ENCODE measurements at regions not wholly inside any gene's neighbourhood (a gene's known extent, or its start where the extent isn't known, plus 50 kb on each side); places are given as distances from the start of the nearest gene placed in this dataset.

DNA sequence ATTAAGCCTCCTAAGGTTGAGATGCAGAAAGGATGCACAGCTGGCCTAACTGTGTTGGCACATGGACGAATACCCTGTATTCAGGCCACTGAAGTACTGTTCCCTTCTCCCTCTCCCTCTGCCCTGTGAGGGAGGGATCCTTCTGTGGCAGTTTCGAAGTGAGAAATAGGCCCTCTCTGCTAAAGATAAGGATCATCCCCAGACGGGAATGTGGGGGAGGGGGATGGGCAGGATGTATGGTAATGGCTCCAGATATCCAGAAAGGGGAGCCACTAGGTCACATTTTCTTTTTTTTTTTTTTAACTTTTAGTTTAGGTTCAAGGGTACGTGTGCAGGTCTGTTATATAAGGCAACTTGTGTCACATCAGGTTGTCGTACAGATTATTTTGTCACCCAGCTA, 463.1 kb downstream of the TBL1XR1 start:
- no peaks in the 10 kb centered on the region for H3K9me3 ChIP-seq
- CTCF ChIA-PET: no interaction called here

DNA sequence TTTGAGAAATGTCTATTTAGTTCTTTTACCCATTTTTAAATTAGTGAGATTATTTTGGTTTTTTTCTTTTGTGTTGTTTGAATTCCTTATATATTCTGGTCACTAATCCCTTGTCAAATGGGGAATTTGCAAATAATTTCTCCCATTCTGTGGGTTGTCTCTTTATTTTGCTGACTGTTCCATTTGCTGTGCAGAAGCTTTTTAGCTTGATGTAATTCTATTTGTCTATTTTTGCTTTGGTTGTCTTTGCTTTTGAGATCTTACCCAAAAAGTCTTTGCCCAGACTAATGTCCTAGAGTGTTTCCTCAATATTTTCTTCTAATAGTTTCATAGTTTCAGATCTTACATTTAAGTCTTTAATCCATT, 472.9 kb downstream of the TBL1XR1 start:
- Histone ChIP-seq H3K79me2 (ENCODE audit: insufficient read depth) (no peaks in the 10 kb centered on the region), H3K4me3 (ENCODE audit: low read depth in 2 of 2, low read length in 1 of 2) (no peak overlapping the region), H3K9me2 (no peaks in the 10 kb centered on the region), H3K27me3 (ENCODE audit: insufficient read depth) (no peaks in the 10 kb centered on the region), H3F3A (replicated peaks; ENCODE audit: insufficient read depth) (no peaks in the 10 kb centered on the region), H2AFZ (ENCODE audit: low read depth) (no peak overlapping the region), H3K9ac (no peak overlapping the region), H3K9me3 (no peaks in the 10 kb centered on the region), H4K20me1 (ENCODE audit: insufficient read depth) (no peaks in the 10 kb centered on the region), H3K4me2 (no peak overlapping the region), H3K27ac (ENCODE audit: low read depth in 2 of 2, low read length in 1 of 2) (no peak overlapping the region), H3K4me1 (ENCODE audit: control insufficient read depth in 1 of 2, insufficient read depth in 2 of 2, low read depth in 1 of 2, low read length in 1 of 2) (no peaks in the 10 kb centered on the region), H3K36me3 (replicated peaks in 1 of 2; ENCODE audit: control insufficient read depth in 1 of 2, insufficient read depth in 2 of 2, low read length in 1 of 2) (no peaks in the 10 kb centered on the region)
- ChIA-PET POLR2A (no interaction called here), CTCF (interaction anchor here (0.6 kb wide), 1 partner anchor 188 kb away, joined by 4 read pairs; no protein-coding TSS in a partner anchor)
- no peak for DNase-seq
- TF ChIP-seq, protein P1, sequence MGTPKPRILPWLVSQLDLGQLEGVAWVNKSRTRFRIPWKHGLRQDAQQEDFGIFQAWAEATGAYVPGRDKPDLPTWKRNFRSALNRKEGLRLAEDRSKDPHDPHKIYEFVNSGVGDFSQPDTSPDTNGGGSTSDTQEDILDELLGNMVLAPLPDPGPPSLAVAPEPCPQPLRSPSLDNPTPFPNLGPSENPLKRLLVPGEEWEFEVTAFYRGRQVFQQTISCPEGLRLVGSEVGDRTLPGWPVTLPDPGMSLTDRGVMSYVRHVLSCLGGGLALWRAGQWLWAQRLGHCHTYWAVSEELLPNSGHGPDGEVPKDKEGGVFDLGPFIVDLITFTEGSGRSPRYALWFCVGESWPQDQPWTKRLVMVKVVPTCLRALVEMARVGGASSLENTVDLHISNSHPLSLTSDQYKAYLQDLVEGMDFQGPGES (IDR thresholded peaks at IDR 0.05; ENCODE audit: low read depth, low read length): no peak
- TF ChIP-seq SMC3 (IDR thresholded peaks at IDR 0.05; ENCODE audit: low read depth, low read length) (no peak), FOSL2 (IDR thresholded peaks at IDR 0.05; ENCODE audit: borderline replicate concordance, low read depth) (no peak), POLR2AphosphoS5 (IDR thresholded peaks at IDR 0.05; ENCODE audit: low read depth, low read length) (no peak), MXI1 (IDR thresholded peaks at IDR 0.05; ENCODE audit: low read depth, low read length) (no peak), MEF2A (IDR thresholded peaks at IDR 0.05; ENCODE audit: borderline replicate concordance, low read depth) (no peak), EP300 (IDR thresholded peaks at IDR 0.05; ENCODE audit: borderline replicate concordance in 1 of 2, low read depth in 1 of 2, low read length in 1 of 2) (no peak), YY1 (IDR thresholded peaks at IDR 0.05; ENCODE audit: low read depth) (no peak), TEAD4 (IDR thresholded peaks at IDR 0.05; ENCODE audit: borderline replicate concordance, insufficient read depth) (no peak)
- TF ChIP-seq, protein P2, sequence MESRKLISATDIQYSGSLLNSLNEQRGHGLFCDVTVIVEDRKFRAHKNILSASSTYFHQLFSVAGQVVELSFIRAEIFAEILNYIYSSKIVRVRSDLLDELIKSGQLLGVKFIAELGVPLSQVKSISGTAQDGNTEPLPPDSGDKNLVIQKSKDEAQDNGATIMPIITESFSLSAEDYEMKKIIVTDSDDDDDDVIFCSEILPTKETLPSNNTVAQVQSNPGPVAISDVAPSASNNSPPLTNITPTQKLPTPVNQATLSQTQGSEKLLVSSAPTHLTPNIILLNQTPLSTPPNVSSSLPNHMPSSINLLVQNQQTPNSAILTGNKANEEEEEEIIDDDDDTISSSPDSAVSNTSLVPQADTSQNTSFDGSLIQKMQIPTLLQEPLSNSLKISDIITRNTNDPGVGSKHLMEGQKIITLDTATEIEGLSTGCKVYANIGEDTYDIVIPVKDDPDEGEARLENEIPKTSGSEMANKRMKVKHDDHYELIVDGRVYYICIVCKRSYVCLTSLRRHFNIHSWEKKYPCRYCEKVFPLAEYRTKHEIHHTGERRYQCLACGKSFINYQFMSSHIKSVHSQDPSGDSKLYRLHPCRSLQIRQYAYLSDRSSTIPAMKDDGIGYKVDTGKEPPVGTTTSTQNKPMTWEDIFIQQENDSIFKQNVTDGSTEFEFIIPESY (IDR thresholded peaks at IDR 0.05; ENCODE audit: borderline replicate concordance, low read depth): no peak
- TF ChIP-seq, protein P3, sequence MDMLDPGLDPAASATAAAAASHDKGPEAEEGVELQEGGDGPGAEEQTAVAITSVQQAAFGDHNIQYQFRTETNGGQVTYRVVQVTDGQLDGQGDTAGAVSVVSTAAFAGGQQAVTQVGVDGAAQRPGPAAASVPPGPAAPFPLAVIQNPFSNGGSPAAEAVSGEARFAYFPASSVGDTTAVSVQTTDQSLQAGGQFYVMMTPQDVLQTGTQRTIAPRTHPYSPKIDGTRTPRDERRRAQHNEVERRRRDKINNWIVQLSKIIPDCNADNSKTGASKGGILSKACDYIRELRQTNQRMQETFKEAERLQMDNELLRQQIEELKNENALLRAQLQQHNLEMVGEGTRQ (IDR thresholded peaks at IDR 0.05; ENCODE audit: borderline replicate concordance, low read depth, low read length): no peak
- TF ChIP-seq, protein P4, sequence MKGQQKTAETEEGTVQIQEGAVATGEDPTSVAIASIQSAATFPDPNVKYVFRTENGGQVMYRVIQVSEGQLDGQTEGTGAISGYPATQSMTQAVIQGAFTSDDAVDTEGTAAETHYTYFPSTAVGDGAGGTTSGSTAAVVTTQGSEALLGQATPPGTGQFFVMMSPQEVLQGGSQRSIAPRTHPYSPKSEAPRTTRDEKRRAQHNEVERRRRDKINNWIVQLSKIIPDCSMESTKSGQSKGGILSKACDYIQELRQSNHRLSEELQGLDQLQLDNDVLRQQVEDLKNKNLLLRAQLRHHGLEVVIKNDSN (IDR thresholded peaks at IDR 0.05; ENCODE audit: borderline replicate concordance, low read depth): no peak

More for the DNA sequence above, 463.1 kb downstream of the TBL1XR1 start:
- Histone ChIP-seq H3K9me2 (no peaks in the 10 kb centered on the region), H3K27me3 (ENCODE audit: insufficient read depth) (no peaks in the 10 kb centered on the region), H2AFZ (ENCODE audit: low read depth) (no peak overlapping the region), H3K27ac (ENCODE audit: low read depth in 2 of 2, low read length in 1 of 2) (no peak overlapping the region), H3K4me2 (no peak overlapping the region), H3K4me1 (ENCODE audit: control insufficient read depth in 1 of 2, insufficient read depth in 2 of 2, low read depth in 1 of 2, low read length in 1 of 2) (peaks cover 0 to 2% of the 10 kb centered on the region in 2 experiments; a peak in 1 of 4 replicates), H3K79me2 (ENCODE audit: insufficient read depth) (no peaks in the 10 kb centered on the region), H3K4me3 (ENCODE audit: low read depth in 2 of 2, low read length in 1 of 2) (no peak overlapping the region), H4K20me1 (ENCODE audit: insufficient read depth) (no peaks in the 10 kb centered on the region), H3K36me3 (replicated peaks in 1 of 2; ENCODE audit: control insufficient read depth in 1 of 2, insufficient read depth in 2 of 2, low read length in 1 of 2) (no peaks in the 10 kb centered on the region), H3F3A (replicated peaks; ENCODE audit: insufficient read depth) (no peaks in the 10 kb centered on the region), H3K9ac (no peak overlapping the region)
- POLR2A ChIA-PET: no interaction called here
- no peak for DNase-seq
- WGBS (ENCODE audit: low lambda C conversion rate): 36% methylated on average over 4 of the region's 5 CpGs
- TF ChIP-seq MEF2A (IDR thresholded peaks at IDR 0.05; ENCODE audit: borderline replicate concordance, low read depth): no peak
- no peak for TF ChIP-seq YY1 (IDR thresholded peaks at IDR 0.05; ENCODE audit: low read depth)
- no peak for TF ChIP-seq TEAD4 (IDR thresholded peaks at IDR 0.05; ENCODE audit: borderline replicate concordance, insufficient read depth)
- no peak for TF ChIP-seq FOSL2 (IDR thresholded peaks at IDR 0.05; ENCODE audit: borderline replicate concordance, low read depth)
- TF ChIP-seq, protein P1 (IDR thresholded peaks at IDR 0.05; ENCODE audit: low read depth, low read length): no peak
- no peak for TF ChIP-seq GATA2 (CRISPR knock-in tag; IDR thresholded peaks at IDR 0.05)
- no peak for TF ChIP-seq RCOR1 (IDR thresholded peaks at IDR 0.05; ENCODE audit: low read length)
- no peak for TF ChIP-seq RXRA (IDR thresholded peaks at IDR 0.05; ENCODE audit: borderline replicate concordance, low read depth)
- TF ChIP-seq, protein P5, sequence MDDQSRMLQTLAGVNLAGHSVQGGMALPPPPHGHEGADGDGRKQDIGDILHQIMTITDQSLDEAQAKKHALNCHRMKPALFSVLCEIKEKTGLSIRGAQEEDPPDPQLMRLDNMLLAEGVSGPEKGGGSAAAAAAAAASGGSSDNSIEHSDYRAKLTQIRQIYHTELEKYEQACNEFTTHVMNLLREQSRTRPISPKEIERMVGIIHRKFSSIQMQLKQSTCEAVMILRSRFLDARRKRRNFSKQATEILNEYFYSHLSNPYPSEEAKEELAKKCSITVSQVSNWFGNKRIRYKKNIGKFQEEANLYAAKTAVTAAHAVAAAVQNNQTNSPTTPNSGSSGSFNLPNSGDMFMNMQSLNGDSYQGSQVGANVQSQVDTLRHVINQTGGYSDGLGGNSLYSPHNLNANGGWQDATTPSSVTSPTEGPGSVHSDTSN (IDR thresholded peaks at IDR 0.05): no peak
- no peak for TF ChIP-seq CHD2 (IDR thresholded peaks at IDR 0.05; ENCODE audit: low read length, partially characterized antibody)
- TF ChIP-seq, protein P3 (IDR thresholded peaks at IDR 0.05; ENCODE audit: borderline replicate concordance, low read depth, low read length): no peak
- TF ChIP-seq MXI1 (IDR thresholded peaks at IDR 0.05; ENCODE audit: low read depth, low read length): no peak

Measured in SK-N-SH (cell line).